Uterus (tissue), 3 donors: ENCODE measurements at regions not wholly inside any gene's neighbourhood (a gene's known extent, or its start where the extent isn't known, plus 50 kb on each side); places are given as distances from the start of the nearest gene placed in this dataset.
"Not testable (repeated sequence)": the region's sequence is repeated elsewhere in the genome, so short reads cannot be mapped to it uniquely, and the experiment has no call there.

ENCODE experiments used
- DNase-seq, 2 donors: peaks; one replicate each; pipeline ENCODE4 v3.0.0-alpha.2; 2019 to 2020
- H3K27ac ChIP-seq, 2 donors: fragments of 200-600 bp; sonication (generic); 1 replicate in 1 of 2; 2 replicates in 1 of 2; pipeline ENCODE4 v1.5.1; 2016 to 2018
- H3K27me3 ChIP-seq, 2 donors: fragments of 200-600 bp; sonication (generic); one replicate each; pipeline ENCODE4 v1.5.1; 2018 to 2019; ENCODE audit warnings: control low read depth in 1 of 2
- H3K36me3 ChIP-seq, 2 donors: fragments of 200-600 bp; sonication (generic); one replicate each; pipeline ENCODE4 v1.5.1; 2019; ENCODE audit warnings: control low read depth in 1 of 2
- H3K4me1 ChIP-seq, 2 donors: fragments of 200-600 bp; sonication (generic); one replicate each; pipeline ENCODE4 v1.5.1; 2018 to 2019; ENCODE audit warnings: control low read depth in 1 of 2
- H3K4me3 ChIP-seq, 2 donors: fragments of 200-600 bp; sonication (generic); 1 replicate in 1 of 2; 2 replicates in 1 of 2; pipeline ENCODE4 v1.5.1; 2018 to 2019; ENCODE audit warnings: mild to moderate bottlenecking in 1 of 2
- H3K9me3 ChIP-seq, 2 donors: fragments of 200-600 bp; sonication (generic); one replicate each; pipeline ENCODE4 v1.5.1; 2019; ENCODE audit warnings: control low read depth in 1 of 2
- CTCF ChIP-seq, 4 experiments: fragments of 200-600 bp in 2 of 4; fragments of 450-650 bp in 2 of 4; sonication (generic) in 2 of 4; IDR thresholded peaks; one replicate each; pipeline ENCODE4 v1.5.1; 2016 to 2019; ENCODE audit warnings: antibody characterized with exemption in 4 of 4, mild to moderate bottlenecking in 2 of 4, moderate library complexity in 1 of 4
- POLR2A ChIP-seq, 2 donors: fragments of 450-650 bp; IDR thresholded peaks; one replicate each; pipeline ENCODE4 v1.6.1; 2016; ENCODE audit warnings: antibody characterized with exemption in 2 of 2, mild to moderate bottlenecking in 1 of 2, moderate library complexity in 1 of 2
- intact Hi-C: fragments of 100-400 bp; cut with DNase I; formaldehyde crosslinking; loops from one replicate; pipeline ENCODE4 v1.15.1; 2023; ENCODE audit warnings: low total_unique reads
- donor health status: DM: yes; HTN: yes; CAD: no.

- no peaks in the 10 kb centered on the region for H3K36me3 ChIP-seq
- no peaks in the 10 kb centered on the region for H3K9me3 ChIP-seq
- H3K4me1 ChIP-seq: no peaks in the 10 kb centered on the region
- no peak overlapping the region for H3K27ac ChIP-seq
- no peak for TF ChIP-seq CTCF (IDR thresholded peaks at IDR 0.05)
- TF ChIP-seq POLR2A (IDR thresholded peaks at IDR 0.05): no peak
- intact Hi-C loops: no loop called here
- H3K27me3 ChIP-seq: no peaks in the 10 kb centered on the region
- DNase-seq: no peak
- H3K4me3 ChIP-seq: no peak overlapping the region
Observed at GRCh38 chr6:3962291-3963280, 113.4 kb downstream of the FAM50B start.

- TF ChIP-seq POLR2A (IDR thresholded peaks at IDR 0.05) (no peak), CTCF (IDR thresholded peaks at IDR 0.05) (no peak)
- H3K9me3 ChIP-seq: no peaks in the 10 kb centered on the region
- H3K4me1 ChIP-seq: no peaks in the 10 kb centered on the region
- H3K27me3 ChIP-seq: no peaks in the 10 kb centered on the region
- no peaks in the 10 kb centered on the region for H3K36me3 ChIP-seq
- H3K4me3 ChIP-seq: no peak overlapping the region
- no peak overlapping the region for H3K27ac ChIP-seq
- intact Hi-C loops: no loop called here
- DNase-seq: no peak
Observed at GRCh38 chr6:3963426-3963825, 114.3 kb downstream of the FAM50B start.

- Histone ChIP-seq H3K4me3 (no peak overlapping the region), H3K36me3 (no peaks in the 10 kb centered on the region), H3K27me3 (no peaks in the 10 kb centered on the region), H3K27ac (no peak overlapping the region), H3K4me1 (no peaks in the 10 kb centered on the region), H3K9me3 (no peaks in the 10 kb centered on the region)
- DNase-seq: no peak
- TF ChIP-seq CTCF (IDR thresholded peaks at IDR 0.05) (no peak), POLR2A (IDR thresholded peaks at IDR 0.05) (no peak)
- intact Hi-C loops: no loop called here
Observed at GRCh38 chr6:3965071-3965718, 113.7 kb downstream of the FAM217A start.

GRCh38 chr6:3966426-3966825 lies 112.5 kb downstream of the FAM217A start:
- H3K27me3 ChIP-seq: no peaks in the 10 kb centered on the region
- H3K4me3 ChIP-seq: no peak overlapping the region
- intact Hi-C loops: no loop called here
- no peaks in the 10 kb centered on the region for H3K9me3 ChIP-seq
- no peaks in the 10 kb centered on the region for H3K36me3 ChIP-seq
- H3K27ac ChIP-seq: no peak overlapping the region
- no peak for TF ChIP-seq CTCF (IDR thresholded peaks at IDR 0.05)
- TF ChIP-seq POLR2A (IDR thresholded peaks at IDR 0.05): no peak
- H3K4me1 ChIP-seq: no peaks in the 10 kb centered on the region
- no peak for DNase-seq

GRCh38 chr6:3970097-3970496 lies 108.8 kb downstream of the FAM217A start:
- H3K9me3 ChIP-seq: no peaks in the 10 kb centered on the region
- intact Hi-C loops: no loop called here
- H3K4me3 ChIP-seq: no peak overlapping the region
- TF ChIP-seq CTCF (IDR thresholded peaks at IDR 0.05) (no peak), POLR2A (IDR thresholded peaks at IDR 0.05) (no peak)
- H3K27me3 ChIP-seq: no peaks in the 10 kb centered on the region
- no peak for DNase-seq
- H3K27ac ChIP-seq: no peak overlapping the region
- no peaks in the 10 kb centered on the region for H3K36me3 ChIP-seq
- no peaks in the 10 kb centered on the region for H3K4me1 ChIP-seq

- H3K27ac ChIP-seq, H3K27me3 ChIP-seq, intact Hi-C loops, H3K4me3 ChIP-seq, DNase-seq, H3K4me1 ChIP-seq, H3K36me3 ChIP-seq, H3K9me3 ChIP-seq: not testable (repeated sequence)
Observed at GRCh38 chr6:3973152-3973551, 105.8 kb downstream of the FAM217A start.
